Activated naive CD4-positive, alpha-beta T cell treated with anti-CD3 and anti-CD28 coated beads, Interleukin-2, amount 10 ng/mL, durations not matched to agents 7 days and 5 days (primary cell): ENCODE measurements at regions not wholly inside any gene's neighbourhood (a gene's known extent, or its start where the extent isn't known, plus 50 kb on each side); places are given as distances from the start of the nearest gene placed in this dataset.

ENCODE experiments used
- CTCF ChIA-PET: fragments of 350-600 bp; sonication (Branson Sonifier 250); formaldehyde crosslinking; loops from one replicate; lab custom pipeline; 2021; ENCODE audit warnings: antibody characterized with exemption; lab: Charles Lee
- DNase-seq: peaks from one replicate; pipeline ENCODE4 v3.0.0-alpha.2; 2020
- H3K27ac Mint-ChIP-seq: one replicate; pipeline ENCODE4 v1.8.0; 2021; ENCODE audit warnings: mild to moderate bottlenecking, moderate library complexity, mixed read lengths
- H3K27me3 Mint-ChIP-seq: one replicate; pipeline ENCODE4 v1.8.0; 2021; ENCODE audit warnings: mild to moderate bottlenecking, mixed read lengths
- H3K36me3 Mint-ChIP-seq: one replicate; pipeline ENCODE4 v1.8.0; 2021; ENCODE audit warnings: mixed read lengths
- H3K4me1 Mint-ChIP-seq: one replicate; pipeline ENCODE4 v1.8.0; 2021; ENCODE audit warnings: mixed read lengths
- H3K4me3 Mint-ChIP-seq: one replicate; pipeline ENCODE4 v1.8.0; 2021; ENCODE audit warnings: mild to moderate bottlenecking, moderate library complexity, mixed read lengths
- H3K9me3 Mint-ChIP-seq: one replicate; pipeline ENCODE4 v1.8.0; 2021; ENCODE audit warnings: mixed read lengths

DNA sequence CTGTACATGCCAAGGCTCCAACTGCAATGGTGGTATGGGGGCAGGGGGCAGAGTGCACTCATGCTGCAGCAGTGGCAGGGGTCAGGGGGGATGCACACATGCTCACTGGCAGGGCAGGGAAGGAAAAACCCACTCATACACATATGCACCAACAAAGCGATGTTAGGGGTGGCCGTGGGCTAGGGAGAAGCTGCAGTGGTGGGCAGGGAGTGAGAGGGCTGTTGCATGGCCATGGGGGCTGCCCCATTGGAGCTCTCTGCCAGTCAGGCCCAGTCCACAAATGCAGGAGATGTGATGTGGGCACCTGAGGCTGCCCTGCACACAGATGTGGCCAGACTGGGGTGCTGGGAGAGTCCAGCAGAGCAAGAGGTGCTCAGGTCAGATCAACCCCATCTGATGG lies 238.1 kb upstream of the NXPH2 start:
- no peak overlapping the region for H3K4me3 Mint-ChIP-seq
- no peak for DNase-seq
- H3K27me3 Mint-ChIP-seq: no peaks in the 10 kb centered on the region
- no peaks in the 10 kb centered on the region for H3K4me1 Mint-ChIP-seq
- H3K9me3 Mint-ChIP-seq: peaks cover 33% of the 10 kb centered on the region
- no peak overlapping the region for H3K27ac Mint-ChIP-seq
- H3K36me3 Mint-ChIP-seq: no peaks in the 10 kb centered on the region
- CTCF ChIA-PET: no interaction called here

DNA sequence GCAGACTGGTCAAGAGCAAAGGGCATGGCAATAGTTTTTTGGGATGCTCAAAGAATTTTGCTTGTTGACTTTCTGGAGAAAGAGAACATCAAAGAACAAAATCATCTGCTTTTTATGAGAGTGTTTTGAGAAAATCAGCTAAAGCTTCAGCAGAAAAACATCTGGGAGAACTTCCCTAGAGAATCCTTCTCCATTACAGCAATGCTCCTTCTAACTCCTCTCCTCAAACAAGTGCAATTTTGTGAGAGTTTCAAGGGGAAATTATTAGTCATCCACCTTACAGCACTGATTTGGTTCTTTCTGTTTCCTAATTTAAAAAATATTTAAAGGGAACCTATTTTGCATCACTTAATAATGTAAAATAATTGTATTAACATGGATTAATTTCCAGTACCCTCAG lies 226.9 kb upstream of the NXPH2 start:
- CTCF ChIA-PET: no interaction called here
- no peak for DNase-seq
- Mint-ChIP-seq H3K27me3 (no peaks in the 10 kb centered on the region), H3K4me1 (no peaks in the 10 kb centered on the region), H3K27ac (no peak overlapping the region), H3K4me3 (no peak overlapping the region), H3K36me3 (no peaks in the 10 kb centered on the region), H3K9me3 (peaks cover 7% of the 10 kb centered on the region)

DNA sequence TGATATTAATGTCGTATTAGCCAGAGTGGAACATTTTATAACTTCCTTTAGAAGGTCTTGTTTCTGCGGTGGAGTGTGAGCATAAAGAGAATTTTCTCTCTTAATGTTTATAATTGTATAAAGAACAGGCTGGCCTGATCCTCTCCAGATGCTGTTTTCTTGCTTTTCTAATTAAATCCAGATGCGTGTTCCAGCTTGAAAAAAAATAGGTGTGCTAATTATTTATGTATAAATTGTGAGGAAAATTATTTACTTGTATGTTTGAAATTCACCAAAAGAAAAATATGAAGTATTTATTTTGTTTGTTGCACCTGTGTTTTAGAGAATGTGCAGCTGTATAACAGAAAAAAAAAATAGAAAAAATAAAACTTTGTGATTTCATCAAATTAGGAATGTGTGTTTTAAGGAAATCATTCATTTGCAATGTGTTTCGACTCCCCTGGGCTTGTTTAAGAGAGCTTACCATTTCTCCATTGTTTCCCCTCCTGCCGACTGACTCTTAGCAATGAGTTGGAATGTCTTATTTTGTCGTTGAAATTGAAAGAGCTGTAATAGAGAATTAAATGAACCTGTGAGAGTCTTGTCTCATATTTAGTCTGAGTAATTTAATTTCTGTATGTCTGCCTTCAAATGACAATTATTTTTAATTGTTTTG lies 220.1 kb upstream of the NXPH2 start:
- CTCF ChIA-PET: no interaction called here

DNA sequence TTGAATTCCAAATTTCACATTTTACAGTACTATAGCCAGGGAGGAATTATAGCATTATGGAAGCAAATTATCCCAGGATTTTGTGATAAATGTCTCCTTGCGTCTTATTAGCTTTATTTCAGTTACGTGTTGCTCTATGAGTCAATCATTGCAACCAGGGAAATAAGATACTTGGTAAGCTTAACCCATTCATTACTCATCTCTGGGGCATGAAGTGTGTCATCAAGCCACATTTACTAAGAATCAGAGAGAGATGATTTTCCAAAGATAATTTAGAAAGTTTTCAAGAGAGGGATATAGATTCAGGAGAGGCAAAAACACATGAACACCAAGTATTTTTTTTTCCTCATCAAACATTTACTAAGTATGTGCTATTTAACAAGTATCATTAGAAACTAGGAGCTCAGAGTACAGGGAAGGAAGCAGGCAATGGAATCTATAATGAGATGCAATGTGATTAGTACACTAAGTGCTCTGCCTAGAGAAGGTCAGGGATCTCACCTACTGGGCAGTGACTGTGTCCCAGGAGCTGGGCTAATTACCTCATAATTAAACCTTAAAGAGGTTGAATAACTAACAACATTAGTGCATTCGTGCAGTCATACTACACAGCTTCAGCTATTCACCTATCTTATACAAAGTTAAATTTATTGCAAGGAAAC lies 217.8 kb upstream of the NXPH2 start:
- no peaks in the 10 kb centered on the region for H3K36me3 Mint-ChIP-seq
- no peak overlapping the region for H3K27ac Mint-ChIP-seq
- no peaks in the 10 kb centered on the region for H3K27me3 Mint-ChIP-seq
- DNase-seq: no peak
- no peak overlapping the region for H3K4me3 Mint-ChIP-seq
- CTCF ChIA-PET: no interaction called here
- H3K4me1 Mint-ChIP-seq: no peaks in the 10 kb centered on the region
- peaks cover 8% of the 10 kb centered on the region for H3K9me3 Mint-ChIP-seq

More for the DNA sequence above, 220.1 kb upstream of the NXPH2 start:
- Mint-ChIP-seq H3K27me3 (no peaks in the 10 kb centered on the region), H3K36me3 (no peaks in the 10 kb centered on the region), H3K4me3 (no peak overlapping the region), H3K9me3 (peaks cover 8% of the 10 kb centered on the region), H3K4me1 (no peaks in the 10 kb centered on the region), H3K27ac (no peak overlapping the region)
- DNase-seq: no peak

DNA sequence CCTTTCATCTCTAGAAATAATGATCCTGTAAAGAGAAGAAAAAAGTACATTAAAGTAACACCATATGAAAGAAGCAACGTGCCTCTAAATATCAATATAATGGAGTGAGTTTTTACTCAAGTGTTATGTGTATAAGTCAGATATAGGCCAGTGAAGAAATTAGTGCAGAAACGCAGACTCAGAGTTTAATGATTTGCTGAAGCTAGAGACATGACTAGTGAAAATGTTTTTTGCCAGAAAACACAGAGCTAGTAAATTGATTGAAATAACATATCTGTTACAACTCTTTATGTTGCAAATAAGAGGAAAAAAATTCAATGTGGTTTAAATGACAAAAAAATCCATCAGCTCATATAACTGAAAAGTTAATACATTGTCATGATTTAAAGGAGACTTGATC lies 217.2 kb upstream of the NXPH2 start:
- no peaks in the 10 kb centered on the region for H3K27me3 Mint-ChIP-seq
- no peaks in the 10 kb centered on the region for H3K4me1 Mint-ChIP-seq
- DNase-seq: no peak
- H3K27ac Mint-ChIP-seq: no peak overlapping the region
- H3K36me3 Mint-ChIP-seq: no peaks in the 10 kb centered on the region
- peaks cover 9% of the 10 kb centered on the region for H3K9me3 Mint-ChIP-seq
- no peak overlapping the region for H3K4me3 Mint-ChIP-seq
- CTCF ChIA-PET: no interaction called here

DNA sequence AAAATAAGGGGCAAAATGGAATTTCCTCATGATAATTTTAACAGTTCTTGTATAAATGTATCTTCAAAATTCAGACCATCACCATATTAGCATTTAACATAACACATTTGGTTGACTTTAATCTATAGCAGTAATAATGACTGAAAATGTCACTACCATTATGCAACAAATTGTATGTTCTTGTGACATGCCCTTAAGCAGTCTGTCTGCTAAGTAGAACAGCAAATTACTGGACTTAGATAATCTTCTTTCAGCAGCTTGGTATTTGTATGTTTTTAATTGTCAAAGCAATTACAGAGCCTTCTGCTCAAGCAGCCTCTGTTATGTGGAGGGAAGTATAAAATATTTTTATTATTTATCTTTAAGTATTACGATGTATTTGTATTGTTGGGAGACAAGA lies 214.3 kb upstream of the NXPH2 start:
- H3K9me3 Mint-ChIP-seq: peaks cover 15% of the 10 kb centered on the region
- H3K4me1 Mint-ChIP-seq: no peaks in the 10 kb centered on the region
- no peak overlapping the region for H3K27ac Mint-ChIP-seq
- CTCF ChIA-PET: no interaction called here
- H3K36me3 Mint-ChIP-seq: no peaks in the 10 kb centered on the region
- no peak overlapping the region for H3K4me3 Mint-ChIP-seq
- H3K27me3 Mint-ChIP-seq: no peaks in the 10 kb centered on the region
- DNase-seq: no peak

DNA sequence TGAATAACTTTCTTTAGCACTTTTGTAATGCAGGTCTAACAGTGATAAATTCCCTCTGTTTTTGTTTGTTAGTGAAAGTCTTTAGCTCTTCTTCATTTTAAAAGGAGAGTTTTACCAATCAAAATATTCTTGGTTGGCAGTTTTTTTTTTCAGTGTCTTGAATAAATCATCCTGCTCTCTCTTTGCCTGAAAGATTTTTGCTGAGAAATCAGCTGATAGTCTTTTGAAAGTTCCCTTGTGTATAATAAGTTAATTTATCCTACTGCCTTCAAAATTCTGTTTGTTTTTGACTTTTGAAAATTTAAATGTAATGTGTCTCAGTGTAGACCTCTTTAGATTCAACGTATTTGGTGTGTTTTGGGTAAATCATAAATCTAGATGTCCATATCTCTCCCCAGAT lies 205.7 kb upstream of the NXPH2 start:
- no peak overlapping the region for H3K27ac Mint-ChIP-seq
- H3K9me3 Mint-ChIP-seq: peaks cover 15% of the 10 kb centered on the region
- H3K36me3 Mint-ChIP-seq: no peaks in the 10 kb centered on the region
- DNase-seq: no peak
- H3K4me3 Mint-ChIP-seq: no peak overlapping the region
- no peaks in the 10 kb centered on the region for H3K27me3 Mint-ChIP-seq
- H3K4me1 Mint-ChIP-seq: no peaks in the 10 kb centered on the region
- CTCF ChIA-PET: no interaction called here

DNA sequence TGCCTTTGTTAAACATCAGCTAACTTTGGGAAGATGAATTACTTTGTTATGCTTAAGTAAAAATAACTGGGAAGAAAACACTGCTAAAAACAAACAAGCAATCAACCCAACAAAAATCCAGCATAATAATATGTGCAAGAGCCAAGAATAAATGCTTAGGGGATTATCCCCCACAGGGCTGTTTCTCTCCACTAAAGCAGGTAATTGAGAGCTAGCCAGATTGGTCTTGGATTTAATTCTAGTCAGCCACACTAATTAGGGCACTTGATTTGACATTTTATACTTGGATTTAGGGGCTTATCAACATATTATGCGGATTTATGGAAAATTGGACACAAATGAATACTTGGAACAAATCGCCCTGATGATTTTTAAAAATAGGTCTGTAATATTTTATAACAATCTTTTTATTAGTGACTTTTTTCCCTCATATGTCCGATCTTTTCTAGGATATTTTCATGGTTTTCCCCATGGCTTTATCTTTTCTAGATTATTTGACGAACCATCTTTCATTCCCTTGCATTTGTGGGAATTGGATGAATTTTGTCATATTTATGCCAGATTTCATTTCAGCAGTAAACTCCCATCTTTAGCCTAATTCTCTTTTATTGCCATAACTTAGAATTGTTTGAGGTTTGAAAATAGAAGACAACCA lies 199.1 kb upstream of the NXPH2 start:
- DNase-seq: no peak
- no peak overlapping the region for H3K27ac Mint-ChIP-seq
- CTCF ChIA-PET: no interaction called here
- no peaks in the 10 kb centered on the region for H3K4me1 Mint-ChIP-seq
- peaks cover 4% of the 10 kb centered on the region for H3K9me3 Mint-ChIP-seq
- H3K27me3 Mint-ChIP-seq: no peaks in the 10 kb centered on the region
- no peaks in the 10 kb centered on the region for H3K36me3 Mint-ChIP-seq
- H3K4me3 Mint-ChIP-seq: no peak overlapping the region

DNA sequence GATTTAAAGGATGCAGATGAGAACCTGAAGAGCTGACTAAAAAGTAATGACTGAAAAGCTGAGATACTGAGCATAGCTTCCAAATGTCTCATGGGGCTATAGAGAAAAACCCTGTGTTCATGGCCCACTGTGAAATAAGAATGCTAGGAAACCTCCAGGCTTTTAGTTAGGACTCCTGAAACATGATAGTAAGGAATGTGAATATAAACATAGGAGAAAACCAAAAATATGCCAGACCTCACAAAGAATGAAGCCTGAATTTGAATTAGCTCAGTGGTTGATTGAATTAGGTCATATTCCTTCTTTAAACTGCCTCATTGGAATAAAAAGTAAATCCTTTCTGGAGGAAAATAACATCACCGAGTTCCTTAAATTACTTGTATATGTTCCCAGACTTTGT lies 194.5 kb upstream of the NXPH2 start:
- Mint-ChIP-seq H3K4me1 (no peaks in the 10 kb centered on the region), H3K27me3 (no peaks in the 10 kb centered on the region), H3K4me3 (no peak overlapping the region), H3K27ac (no peak overlapping the region), H3K9me3 (peaks cover 4% of the 10 kb centered on the region), H3K36me3 (no peaks in the 10 kb centered on the region)
- CTCF ChIA-PET: no interaction called here
- no peak for DNase-seq

DNA sequence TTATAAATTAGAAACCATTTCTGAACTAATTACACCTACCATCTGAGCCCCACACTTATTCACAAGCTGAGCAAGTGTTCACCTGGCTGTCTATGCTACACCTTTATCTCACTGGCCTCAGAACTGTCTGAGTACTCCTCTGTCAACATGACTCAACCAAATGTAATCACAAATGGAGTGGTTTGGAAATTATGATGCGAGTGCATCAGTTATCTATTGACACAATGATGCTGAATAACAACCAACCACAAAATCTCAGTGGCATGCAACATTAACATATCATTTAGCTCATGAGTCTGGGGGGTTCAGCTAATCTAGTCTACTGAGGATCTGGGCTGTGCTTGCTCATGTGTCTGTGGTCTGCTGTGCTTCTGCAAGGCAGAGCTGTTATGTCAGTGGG lies 184.2 kb upstream of the NXPH2 start:
- Mint-ChIP-seq H3K27ac (no peak overlapping the region), H3K27me3 (no peaks in the 10 kb centered on the region), H3K4me1 (no peaks in the 10 kb centered on the region), H3K36me3 (no peaks in the 10 kb centered on the region), H3K9me3 (peaks cover 1% of the 10 kb centered on the region), H3K4me3 (no peak overlapping the region)
- CTCF ChIA-PET: no interaction called here
- no peak for DNase-seq

DNA sequence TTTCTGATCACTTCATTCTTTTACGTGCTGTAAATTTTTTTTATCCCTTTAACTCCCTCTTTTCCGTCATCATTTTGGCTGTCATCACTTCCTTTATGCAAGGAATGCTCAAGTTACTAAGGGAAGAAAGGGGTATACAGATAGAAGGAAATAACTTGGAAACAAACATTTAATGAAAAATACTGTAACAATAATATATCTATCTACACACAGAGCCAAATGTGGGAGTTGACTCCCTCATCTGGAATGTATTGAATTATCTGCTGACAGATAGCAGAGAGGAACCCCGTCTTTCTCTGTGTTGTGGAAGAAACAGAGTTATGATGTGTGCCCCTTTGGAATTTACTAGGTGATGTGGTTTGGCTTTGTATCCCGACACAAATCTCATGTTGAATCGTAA lies 182.5 kb upstream of the NXPH2 start:
- Mint-ChIP-seq H3K4me1 (no peaks in the 10 kb centered on the region), H3K9me3 (peaks cover 1% of the 10 kb centered on the region), H3K36me3 (no peaks in the 10 kb centered on the region), H3K27ac (no peak overlapping the region), H3K4me3 (no peak overlapping the region), H3K27me3 (no peaks in the 10 kb centered on the region)
- CTCF ChIA-PET: no interaction called here
- DNase-seq: no peak

DNA sequence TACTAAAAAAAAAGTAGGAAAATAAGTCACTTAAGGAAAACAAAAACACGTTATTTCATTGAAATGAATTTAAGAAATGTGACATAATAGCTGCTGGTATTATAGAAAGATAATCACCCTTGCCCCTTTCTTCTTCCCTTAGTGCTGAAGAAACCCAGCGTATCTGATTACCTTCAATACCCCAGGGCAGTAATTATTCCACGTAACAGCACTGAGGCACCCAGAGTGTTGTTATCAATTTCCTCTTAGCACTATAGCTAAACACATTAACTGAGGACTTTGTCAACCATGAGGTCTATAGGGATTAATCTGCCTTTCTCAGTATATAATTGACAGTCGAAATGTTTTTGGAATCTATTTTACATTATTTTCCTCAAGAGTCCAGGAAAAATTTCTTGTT lies 180.0 kb upstream of the NXPH2 start:
- Mint-ChIP-seq H3K36me3 (no peaks in the 10 kb centered on the region), H3K4me1 (no peaks in the 10 kb centered on the region), H3K4me3 (no peak overlapping the region), H3K27me3 (no peaks in the 10 kb centered on the region), H3K9me3 (peaks cover 1% of the 10 kb centered on the region), H3K27ac (no peak overlapping the region)
- DNase-seq: no peak
- CTCF ChIA-PET: no interaction called here

DNA sequence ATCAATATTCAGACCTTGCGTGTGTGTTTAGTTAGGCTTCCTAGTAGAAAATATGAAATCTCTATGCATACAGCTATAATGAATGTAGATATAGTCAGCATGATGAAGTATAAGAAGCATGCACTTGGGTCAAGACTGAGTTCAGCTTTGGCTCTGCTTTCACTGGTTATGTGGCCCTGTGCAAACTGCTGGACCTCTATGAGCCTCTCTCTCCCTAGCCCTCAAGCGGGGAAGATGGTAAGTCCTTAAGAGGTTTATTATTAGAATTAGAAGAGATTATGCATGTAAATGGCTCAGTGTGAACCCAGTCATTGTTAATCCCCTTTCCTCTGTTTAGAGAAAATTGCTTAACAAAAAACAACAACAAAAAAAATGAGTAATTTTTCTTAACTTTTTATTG lies 178.8 kb upstream of the NXPH2 start:
- peaks cover 1% of the 10 kb centered on the region for H3K9me3 Mint-ChIP-seq
- no peak overlapping the region for H3K4me3 Mint-ChIP-seq
- CTCF ChIA-PET: no interaction called here
- no peaks in the 10 kb centered on the region for H3K4me1 Mint-ChIP-seq
- no peaks in the 10 kb centered on the region for H3K27me3 Mint-ChIP-seq
- no peak for DNase-seq
- no peak overlapping the region for H3K27ac Mint-ChIP-seq
- no peaks in the 10 kb centered on the region for H3K36me3 Mint-ChIP-seq

DNA sequence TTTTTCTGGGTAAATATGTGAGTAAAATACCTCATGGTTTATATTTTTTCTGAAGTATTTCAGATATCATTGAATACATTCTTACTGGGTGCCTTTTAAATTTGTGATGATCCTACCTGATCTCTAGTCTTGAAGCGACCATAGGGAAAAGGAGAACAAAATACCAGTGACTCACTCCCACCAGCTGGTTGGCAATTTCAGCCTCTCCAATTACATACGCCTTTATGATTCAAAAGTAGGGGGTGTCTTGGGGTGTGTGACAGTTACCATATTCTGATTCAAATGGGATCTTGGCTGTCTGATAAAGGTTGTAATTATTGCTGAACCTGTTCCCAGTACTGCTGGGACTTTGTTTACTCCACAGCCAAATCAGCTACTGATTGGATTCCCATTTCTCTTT lies 175.9 kb upstream of the NXPH2 start:
- H3K9me3 Mint-ChIP-seq: no peaks in the 10 kb centered on the region
- H3K27ac Mint-ChIP-seq: no peak overlapping the region
- no peak overlapping the region for H3K4me3 Mint-ChIP-seq
- no peak for DNase-seq
- H3K27me3 Mint-ChIP-seq: no peaks in the 10 kb centered on the region
- no peaks in the 10 kb centered on the region for H3K36me3 Mint-ChIP-seq
- H3K4me1 Mint-ChIP-seq: no peaks in the 10 kb centered on the region
- CTCF ChIA-PET: no interaction called here

DNA sequence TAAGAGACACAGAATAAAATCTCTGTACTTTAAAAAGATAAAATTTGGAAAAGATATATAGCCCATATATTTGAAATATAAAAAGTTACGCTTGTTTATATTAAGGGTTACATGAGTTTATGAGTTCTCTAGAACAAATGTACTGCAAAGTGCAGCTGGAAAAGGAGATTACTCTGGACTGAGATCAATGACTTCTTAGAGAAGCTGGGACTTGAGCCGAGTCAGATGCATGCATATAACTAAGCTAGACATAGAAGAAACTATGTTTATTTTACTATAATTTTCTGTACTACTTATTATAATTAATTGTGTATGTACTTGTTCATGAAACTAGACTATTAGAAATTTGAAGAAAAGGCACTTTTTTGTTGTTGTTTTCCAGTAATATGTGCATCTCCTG lies 170.3 kb upstream of the NXPH2 start:
- Mint-ChIP-seq H3K27ac (no peak overlapping the region), H3K36me3 (no peaks in the 10 kb centered on the region), H3K4me1 (no peaks in the 10 kb centered on the region), H3K4me3 (no peak overlapping the region), H3K27me3 (no peaks in the 10 kb centered on the region), H3K9me3 (no peaks in the 10 kb centered on the region)
- CTCF ChIA-PET: no interaction called here
- no peak for DNase-seq
